GM12874 (cell line): ENCODE measurements at regions not wholly inside any gene's neighbourhood (a gene's known extent, or its start where the extent isn't known, plus 50 kb on each side); places are given as distances from the start of the nearest gene placed in this dataset.

Experiments used
- CTCF ChIP-seq: IDR thresholded peaks from 2 replicates; pipeline ENCODE4 v1.5.1; 2011; ENCODE audit warnings: low read depth, mild to moderate bottlenecking, control low read depth, low read length, moderate library complexity; ENCODE audit not compliant: insufficient read depth

- TF ChIP-seq CTCF, result no peak
Measured at GRCh38 chr11:128036006-128036405, 551.4 kb downstream of the ETS1 start.

GRCh38 chr11:128031538-128032134 is 555.7 kb downstream of the ETS1 start:
- peak; percentile 65 for TF ChIP-seq CTCF

- no peak for TF ChIP-seq CTCF
Measured at GRCh38 chr11:128029219-128029722, 558.1 kb downstream of the ETS1 start.

- TF ChIP-seq CTCF, result no peak
Measured at GRCh38 chr11:128026596-128026995, 560.8 kb downstream of the ETS1 start.

GRCh38 chr11:128022761-128023160 is 564.6 kb downstream of the ETS1 start:
- TF ChIP-seq CTCF, result no peak

GRCh38 chr11:128022007-128022368 is 565.4 kb downstream of the ETS1 start:
- TF ChIP-seq CTCF, result no peak

- TF ChIP-seq CTCF, result no peak
Measured at GRCh38 chr11:128021349-128022006, 565.9 kb downstream of the ETS1 start.
